ENCODE measurements at regions not wholly inside any gene's neighbourhood (a gene's known extent, or its start where the extent isn't known, plus 50 kb on each side); places are given as distances from the start of the nearest gene placed in this dataset.

DNA sequence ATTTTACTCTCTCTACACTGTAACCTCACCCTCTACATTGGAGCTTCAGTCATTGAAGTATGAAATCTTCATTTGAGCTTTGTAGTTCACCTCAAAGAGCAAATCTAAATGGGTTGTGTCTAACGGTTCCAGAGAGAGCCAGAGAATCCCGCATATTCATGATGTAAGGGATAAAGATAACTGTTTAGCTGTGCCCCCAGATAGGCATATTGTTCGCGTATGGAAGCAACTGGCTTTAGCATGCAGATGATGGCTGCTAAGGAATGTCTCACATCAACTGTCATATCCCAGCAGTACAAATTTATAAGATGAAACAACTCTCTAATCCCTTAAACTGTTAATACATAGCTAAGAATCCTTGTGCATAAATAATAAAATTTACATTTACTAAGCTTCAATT, 412.7 kb upstream of the ROBO2 start:
- TF ChIP-seq, protein P1, sequence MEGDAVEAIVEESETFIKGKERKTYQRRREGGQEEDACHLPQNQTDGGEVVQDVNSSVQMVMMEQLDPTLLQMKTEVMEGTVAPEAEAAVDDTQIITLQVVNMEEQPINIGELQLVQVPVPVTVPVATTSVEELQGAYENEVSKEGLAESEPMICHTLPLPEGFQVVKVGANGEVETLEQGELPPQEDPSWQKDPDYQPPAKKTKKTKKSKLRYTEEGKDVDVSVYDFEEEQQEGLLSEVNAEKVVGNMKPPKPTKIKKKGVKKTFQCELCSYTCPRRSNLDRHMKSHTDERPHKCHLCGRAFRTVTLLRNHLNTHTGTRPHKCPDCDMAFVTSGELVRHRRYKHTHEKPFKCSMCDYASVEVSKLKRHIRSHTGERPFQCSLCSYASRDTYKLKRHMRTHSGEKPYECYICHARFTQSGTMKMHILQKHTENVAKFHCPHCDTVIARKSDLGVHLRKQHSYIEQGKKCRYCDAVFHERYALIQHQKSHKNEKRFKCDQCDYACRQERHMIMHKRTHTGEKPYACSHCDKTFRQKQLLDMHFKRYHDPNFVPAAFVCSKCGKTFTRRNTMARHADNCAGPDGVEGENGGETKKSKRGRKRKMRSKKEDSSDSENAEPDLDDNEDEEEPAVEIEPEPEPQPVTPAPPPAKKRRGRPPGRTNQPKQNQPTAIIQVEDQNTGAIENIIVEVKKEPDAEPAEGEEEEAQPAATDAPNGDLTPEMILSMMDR (IDR thresholded peaks at IDR 0.05; ENCODE audit: low read length, missing control alignments): no peak
- H3K4me3 ChIP-seq (replicated peaks; ENCODE audit: low read depth, low read length): no peak overlapping the region
- DNase-seq (ENCODE audit: low read depth): no peak

DNA sequence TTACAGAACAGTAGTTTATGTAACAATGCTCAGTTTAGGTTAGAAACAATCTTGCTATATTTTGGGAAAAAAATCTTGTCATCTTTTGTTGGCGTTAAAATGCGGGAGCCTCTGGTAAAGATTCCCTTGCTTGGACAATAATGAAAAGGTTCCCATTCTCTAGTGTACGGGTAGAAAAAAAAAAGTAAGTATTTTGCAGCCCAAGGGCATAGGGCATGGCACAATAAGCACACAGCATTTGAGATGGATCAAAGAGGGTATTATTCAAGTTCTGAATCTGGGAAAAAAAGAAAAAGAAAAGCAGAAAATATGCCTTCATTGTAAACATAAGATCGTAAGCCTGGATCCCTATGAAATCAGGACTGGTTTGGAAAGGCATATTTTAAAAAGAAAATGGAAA, 408.6 kb upstream of the ROBO2 start:
- TF ChIP-seq, protein P1 (IDR thresholded peaks at IDR 0.05; ENCODE audit: low read length, missing control alignments): no peak
- no peak for DNase-seq (ENCODE audit: low read depth)
- H3K4me3 ChIP-seq (replicated peaks; ENCODE audit: low read depth, low read length): no peak overlapping the region

DNA sequence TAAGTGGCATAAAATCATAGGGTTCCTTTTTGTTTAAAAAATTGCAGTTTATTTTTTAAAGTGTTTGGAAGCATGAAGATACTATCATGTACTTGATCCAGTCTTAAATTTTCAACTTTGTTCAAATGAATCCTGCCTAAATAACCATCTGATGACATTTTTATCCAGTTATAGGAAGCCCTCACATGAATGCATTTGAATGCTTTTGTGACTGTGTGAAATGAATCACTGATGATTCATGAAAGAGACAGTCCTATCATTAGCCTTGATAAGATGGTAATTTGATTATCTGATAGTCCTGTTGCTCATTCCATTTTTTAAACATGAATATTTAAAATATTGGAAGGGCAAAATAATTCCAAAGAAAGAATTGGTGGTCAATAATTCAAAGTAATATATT, 401.9 kb upstream of the ROBO2 start:
- TF ChIP-seq, protein P1 (IDR thresholded peaks at IDR 0.05; ENCODE audit: low read length, missing control alignments): no peak
- DNase-seq (ENCODE audit: low read depth): no peak
- H3K4me3 ChIP-seq (replicated peaks; ENCODE audit: low read depth, low read length): no peak overlapping the region

DNA sequence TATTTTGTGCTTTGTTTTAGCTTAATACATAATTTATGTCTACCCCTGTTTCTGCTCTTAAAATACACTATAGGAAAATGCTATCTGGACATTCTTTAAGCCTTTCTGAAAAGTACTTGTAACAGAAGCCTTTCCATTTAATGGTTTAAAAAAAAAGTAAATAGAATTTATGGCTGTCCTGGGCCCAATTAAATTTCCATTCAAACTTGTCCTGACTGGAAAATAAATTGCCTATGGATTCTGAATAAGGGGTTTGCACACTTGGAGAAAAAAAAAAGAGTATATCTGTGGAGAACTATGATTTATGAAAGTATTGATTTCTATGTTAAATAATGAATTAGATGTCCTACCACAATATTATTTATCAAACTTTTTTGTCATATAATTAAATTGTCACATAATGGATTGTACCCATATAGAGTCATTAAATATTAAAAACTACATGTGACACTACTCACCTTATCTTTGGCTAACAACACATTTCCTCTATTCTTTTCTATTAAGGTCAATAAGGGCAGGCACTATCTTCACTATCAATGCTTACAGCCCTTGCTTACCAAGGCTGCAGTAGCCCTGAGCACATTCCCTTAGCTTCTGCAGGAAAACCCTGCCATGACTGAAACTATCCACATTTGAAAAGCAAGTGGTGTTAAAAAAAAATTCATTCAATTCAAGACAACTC, 396.1 kb upstream of the ROBO2 start:
- TF ChIP-seq, protein P1 (IDR thresholded peaks at IDR 0.05; ENCODE audit: low read length, missing control alignments): no peak
- H3K4me3 ChIP-seq (replicated peaks; ENCODE audit: low read depth, low read length): no peak overlapping the region
- no peak for DNase-seq (ENCODE audit: low read depth)

DNA sequence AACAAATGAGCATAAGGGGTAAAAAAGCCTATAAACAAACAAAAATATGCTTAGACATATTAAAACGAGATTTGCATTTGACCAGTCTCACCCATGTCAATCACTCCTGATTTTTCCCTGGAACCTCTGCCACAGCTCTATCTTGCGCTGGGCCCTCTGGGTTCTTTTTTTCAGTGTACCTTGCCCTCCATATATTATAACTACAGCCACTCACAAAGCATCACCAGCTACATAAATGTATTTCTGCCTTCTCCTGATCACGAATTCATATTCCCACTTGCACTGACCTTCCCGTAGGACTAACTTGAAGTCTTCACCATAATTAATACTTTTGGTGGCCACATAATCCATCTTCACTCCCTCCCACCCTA, 395.6 kb upstream of the ROBO2 start:
- TF ChIP-seq, protein P1 (IDR thresholded peaks at IDR 0.05; ENCODE audit: low read length, missing control alignments): no peak
- no peak for DNase-seq (ENCODE audit: low read depth)
- H3K4me3 ChIP-seq (replicated peaks; ENCODE audit: low read depth, low read length): no peak overlapping the region

DNA sequence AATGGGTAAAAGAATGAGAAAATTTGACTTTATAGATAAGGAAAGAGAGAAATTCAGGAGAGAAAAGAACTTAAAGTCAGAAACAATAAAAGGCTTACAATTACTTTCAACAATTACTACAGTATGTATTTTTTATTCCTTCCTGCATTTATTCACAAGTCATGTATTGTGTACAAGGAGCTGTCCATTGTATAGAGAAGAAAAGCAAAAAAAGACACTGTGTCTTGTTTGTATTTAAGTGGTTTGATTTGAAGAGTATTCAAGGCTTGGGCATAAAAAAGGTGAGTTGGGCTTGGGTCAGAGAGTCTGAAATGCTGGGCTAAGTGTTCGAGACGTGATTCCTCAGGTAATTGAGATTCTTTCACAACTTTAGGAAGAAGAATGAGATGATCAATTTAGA, 394.2 kb upstream of the ROBO2 start:
- TF ChIP-seq, protein P1 (IDR thresholded peaks at IDR 0.05; ENCODE audit: low read length, missing control alignments): no peak
- no peak for DNase-seq (ENCODE audit: low read depth)
- no peak overlapping the region for H3K4me3 ChIP-seq (replicated peaks; ENCODE audit: low read depth, low read length)

DNA sequence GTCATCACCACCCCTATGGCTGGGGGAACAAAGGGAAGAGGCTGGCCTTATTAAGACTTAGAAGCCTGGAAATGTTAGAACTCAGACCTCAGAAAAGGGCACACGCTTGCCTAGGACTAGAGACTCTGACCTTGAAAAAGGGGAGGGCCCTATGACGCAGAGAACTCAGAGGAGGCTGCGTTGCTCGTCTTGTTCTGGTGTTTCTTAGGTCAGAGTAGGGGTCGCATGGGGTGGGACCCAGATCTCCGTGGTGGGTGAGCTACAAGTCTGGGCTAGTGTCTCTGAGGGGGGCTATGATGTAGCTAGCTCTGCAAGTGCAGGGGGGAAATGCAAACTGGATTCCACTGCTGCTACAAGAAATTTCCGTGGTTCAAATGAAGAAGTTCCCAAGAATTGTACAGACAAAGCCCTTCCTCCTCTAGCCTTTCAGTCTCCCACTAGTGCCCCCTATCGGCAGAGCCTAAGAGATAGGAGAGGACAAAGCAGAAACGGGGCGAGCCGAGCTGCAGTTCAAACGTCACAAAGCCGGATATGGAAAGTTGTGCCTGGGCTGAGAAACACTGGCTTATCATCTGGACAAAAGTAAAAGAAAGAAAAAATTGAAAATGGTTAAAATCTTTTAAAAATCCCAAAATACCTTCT, 392.9 kb upstream of the ROBO2 start:
- TF ChIP-seq, protein P1 (IDR thresholded peaks at IDR 0.05; ENCODE audit: low read length, missing control alignments): no peak
- DNase-seq (ENCODE audit: low read depth): no peak
- H3K4me3 ChIP-seq (replicated peaks; ENCODE audit: low read depth, low read length): no peak overlapping the region
